ENCODE measurements at regions not wholly inside any gene's neighbourhood (a gene's known extent, or its start where the extent isn't known, plus 50 kb on each side); places are given as distances from the start of the nearest gene placed in this dataset.

DNA sequence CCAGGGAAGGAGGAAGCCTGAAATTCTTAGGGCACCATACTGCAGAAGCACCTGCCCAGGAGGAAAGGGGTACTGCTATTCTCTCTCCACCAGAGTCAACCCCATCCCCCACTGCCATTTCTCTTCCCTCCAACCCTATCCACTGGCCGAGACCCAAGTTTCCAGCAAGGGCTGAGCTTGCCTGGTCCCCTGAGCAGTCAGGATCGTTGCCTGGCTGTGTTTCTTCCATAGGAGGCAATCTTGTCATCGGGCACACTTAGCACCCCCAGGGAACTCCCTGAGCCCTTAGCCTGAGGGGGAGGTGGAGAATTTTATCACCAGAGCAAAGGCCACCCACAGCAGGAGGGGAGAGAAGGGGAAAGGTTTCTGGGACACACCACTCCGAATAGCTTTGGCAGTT, 115.8 kb upstream of the NECTIN1 start (continued):
- no peak for TF ChIP-seq ELK1 (IDR thresholded peaks at IDR 0.05; ENCODE audit: low read depth, low read length)

- in situ Hi-C loops (cut with MboI) (no loop called here), intact Hi-C loops (cut with micrococcal nuclease; ENCODE audit: unreplicated experiment) (no loop called here)
- Histone ChIP-seq H2AFZ (ENCODE audit: control insufficient read depth, low read depth, low read length) (no peak overlapping the region), H3K79me2 (ENCODE audit: control insufficient read depth, insufficient read depth, low read length) (no peaks in the 10 kb centered on the region), H3K9ac (ENCODE audit: control insufficient read depth, insufficient read depth, low read length) (no peak overlapping the region), H3K4me1 (ENCODE audit: control insufficient read depth, insufficient read depth, low read length) (no peaks in the 10 kb centered on the region), H3K36me3 (ENCODE audit: control insufficient read depth in 2 of 2, insufficient read depth in 2 of 2, low read length in 1 of 2) (no peaks in the 10 kb centered on the region; a peak in 1 of 4 replicates), H3K9me3 (replicated peaks; ENCODE audit: control insufficient read depth, insufficient read depth, low read length) (peaks cover 2% of the 10 kb centered on the region; the same call in 1 of the 3 replicates), H3K4me2 (ENCODE audit: control insufficient read depth, insufficient read depth) (no peak overlapping the region), H3K27ac (ENCODE audit: control insufficient read depth, insufficient read depth) (no peak overlapping the region), H4K20me1 (ENCODE audit: control insufficient read depth, insufficient read depth) (no peaks in the 10 kb centered on the region), H3K4me3 (no peak overlapping the region), H3K27me3 (replicated peaks in 1 of 2; ENCODE audit: control insufficient read depth in 2 of 2, insufficient read depth in 2 of 2, low read length in 1 of 2) (0 out of 4 replicates have a peak, but pooled peaks cover 0 to 2% of the 10 kb centered on the region in 2 experiments)
- no peak for FAIRE-seq
- POLR2A ChIA-PET = no interaction called here
- WGBS (ENCODE audit: insufficient coverage, insufficient replicate concordance, low lambda C conversion rate, missing lambda C conversion rate) = 30% methylated on average over 6 of the region's 6 CpGs
- no peak for DNase-seq (ENCODE audit: low read depth, low spot score)
- no peak for ATAC-seq
- RAD21 ChIA-PET (ENCODE audit: unreplicated experiment) = no interaction called here
- TF ChIP-seq NFYA (IDR thresholded peaks at IDR 0.05; ENCODE audit: borderline replicate concordance, low read depth, low read length) (no peak), TARDBP (IDR thresholded peaks at IDR 0.05; ENCODE audit: borderline replicate concordance) (no peak), DPF2 (IDR thresholded peaks at IDR 0.05) (no peak), WRNIP1 (IDR thresholded peaks at IDR 0.05; ENCODE audit: borderline replicate concordance, low read depth, low read length) (no peak), RUNX3 (IDR thresholded peaks at IDR 0.05; ENCODE audit: low read length) (no peak), ELK1 (IDR thresholded peaks at IDR 0.05; ENCODE audit: low read depth, low read length) (no peak), MXI1 (IDR thresholded peaks at IDR 0.05; ENCODE audit: low read depth, low read length) (no peak), POLR2AphosphoS5 (IDR thresholded peaks at IDR 0.05; ENCODE audit: low read length) (no peak), TCF7 (IDR thresholded peaks at IDR 0.05; ENCODE audit: borderline replicate concordance) (no peak), RAD21 (IDR thresholded peaks at IDR 0.05; ENCODE audit: insufficient read depth, low read depth, low read length) (no peak)
- TF ChIP-seq, protein P1, sequence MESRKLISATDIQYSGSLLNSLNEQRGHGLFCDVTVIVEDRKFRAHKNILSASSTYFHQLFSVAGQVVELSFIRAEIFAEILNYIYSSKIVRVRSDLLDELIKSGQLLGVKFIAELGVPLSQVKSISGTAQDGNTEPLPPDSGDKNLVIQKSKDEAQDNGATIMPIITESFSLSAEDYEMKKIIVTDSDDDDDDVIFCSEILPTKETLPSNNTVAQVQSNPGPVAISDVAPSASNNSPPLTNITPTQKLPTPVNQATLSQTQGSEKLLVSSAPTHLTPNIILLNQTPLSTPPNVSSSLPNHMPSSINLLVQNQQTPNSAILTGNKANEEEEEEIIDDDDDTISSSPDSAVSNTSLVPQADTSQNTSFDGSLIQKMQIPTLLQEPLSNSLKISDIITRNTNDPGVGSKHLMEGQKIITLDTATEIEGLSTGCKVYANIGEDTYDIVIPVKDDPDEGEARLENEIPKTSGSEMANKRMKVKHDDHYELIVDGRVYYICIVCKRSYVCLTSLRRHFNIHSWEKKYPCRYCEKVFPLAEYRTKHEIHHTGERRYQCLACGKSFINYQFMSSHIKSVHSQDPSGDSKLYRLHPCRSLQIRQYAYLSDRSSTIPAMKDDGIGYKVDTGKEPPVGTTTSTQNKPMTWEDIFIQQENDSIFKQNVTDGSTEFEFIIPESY (IDR thresholded peaks at IDR 0.05) = no peak
- SMC1A ChIA-PET (ENCODE audit: uncharacterized antibody, unreplicated experiment) = no interaction called here
- CTCF ChIA-PET = no interaction called here
- no TSS peak for BruUV-seq (replicated peaks)
These were observed 114.9 kb upstream of the NECTIN1 start for GRCh38 chr11:119843877-119844276.
